DOHH2 (cell line): ENCODE measurements at regions not wholly inside any gene's neighbourhood (a gene's known extent, or its start where the extent isn't known, plus 50 kb on each side); places are given as distances from the start of the nearest gene placed in this dataset.

Experiments used
- H3F3A ChIP-seq: fragments of 200-600 bp; sonication (generic), shearing (Covaris generic); 2 replicates; pipeline ENCODE4 v1.6.0; 2016; ENCODE audit warnings: antibody characterized with exemption, mild to moderate bottlenecking; ENCODE audit not compliant: control insufficient read depth, insufficient read depth
- H3K27ac ChIP-seq: fragments of 200-600 bp; sonication (generic); 2 replicates; pipeline ENCODE4 v1.5.1; 2014; ENCODE audit warnings: low read depth, mild to moderate bottlenecking, low read length, moderate library complexity
- H3K27me3 ChIP-seq: fragments of 200-600 bp; sonication (generic); 2 replicates; pipeline ENCODE4 v1.6.1; 2014; ENCODE audit warnings: mild to moderate bottlenecking, low read length, mixed read lengths; ENCODE audit not compliant: control insufficient read depth
- H3K36me3 ChIP-seq: fragments of 200-600 bp; sonication (generic); 2 replicates; pipeline ENCODE4 v1.6.1; 2014; ENCODE audit warnings: mild to moderate bottlenecking, low read length, moderate library complexity, mixed read lengths; ENCODE audit not compliant: control insufficient read depth
- H3K4me1 ChIP-seq: fragments of 200-600 bp; sonication (generic); 2 replicates; pipeline ENCODE4 v1.6.1; 2014; ENCODE audit warnings: mild to moderate bottlenecking, low read length, mixed read lengths; ENCODE audit not compliant: control insufficient read depth
- H3K4me2 ChIP-seq: fragments of 200-600 bp; sonication (generic); 2 replicates; pipeline ENCODE4 v1.6.0; 2014; ENCODE audit warnings: mild to moderate bottlenecking, low read length, moderate library complexity
- H3K4me3 ChIP-seq: fragments of 200-600 bp; sonication (generic); 2 replicates; pipeline ENCODE4 v1.5.1; 2014; ENCODE audit warnings: mild to moderate bottlenecking, low read length, mixed read lengths
- H3K79me2 ChIP-seq: fragments of 200-600 bp; sonication (generic); 2 replicates; pipeline ENCODE4 v1.6.1; 2014; ENCODE audit warnings: mild to moderate bottlenecking, low read length, mixed read lengths; ENCODE audit not compliant: control insufficient read depth
- H3K9me2 ChIP-seq: fragments of 200-600 bp; sonication (generic); replicated peaks from 2 replicates; pipeline ENCODE4 v1.6.1; 2014; ENCODE audit warnings: mild to moderate bottlenecking, low read length, mixed read lengths; ENCODE audit not compliant: control insufficient read depth
- H3K9me3 ChIP-seq: fragments of 200-600 bp; sonication (generic); 2 replicates; pipeline ENCODE4 v1.6.1; 2014; ENCODE audit warnings: antibody characterized with exemption, low read length, mixed read lengths; ENCODE audit not compliant: control insufficient read depth, insufficient read depth
- H4K20me1 ChIP-seq: fragments of 200-600 bp; sonication (generic); 2 replicates; pipeline ENCODE4 v1.6.0; 2014; ENCODE audit warnings: low read depth, mild to moderate bottlenecking, antibody characterized with exemption, low read length, moderate library complexity; ENCODE audit not compliant: control insufficient read depth, insufficient read depth
- CTCF ChIP-seq: fragments of 200-600 bp; sonication (generic); IDR thresholded peaks from one replicate; pipeline ENCODE4 v1.5.1; 2014; ENCODE audit warnings: antibody characterized with exemption, mild to moderate bottlenecking, low read depth, low read length; ENCODE audit not compliant: poor library complexity, severe bottlenecking
- EZH2phosphoT487 ChIP-seq: fragments of 200-600 bp; sonication (generic); IDR thresholded peaks from 2 replicates; pipeline ENCODE4 v1.6.1; 2017; ENCODE audit warnings: borderline replicate concordance, mild to moderate bottlenecking, antibody characterized with exemption, low read length, moderate library complexity, mixed read lengths

GRCh38 chr15:77709135-77709886 lies 76.6 kb upstream of the LINGO1 start:
- H3K4me2 ChIP-seq: no peak overlapping the region
- H3K27ac ChIP-seq: no peak overlapping the region
- H3F3A ChIP-seq: no peaks in the 10 kb centered on the region
- no peaks in the 10 kb centered on the region for H4K20me1 ChIP-seq
- TF ChIP-seq EZH2phosphoT487: no peak
- no peak for TF ChIP-seq CTCF
- no peaks in the 10 kb centered on the region for H3K27me3 ChIP-seq
- H3K4me3 ChIP-seq: no peak overlapping the region
- H3K4me1 ChIP-seq: no peaks in the 10 kb centered on the region
- H3K36me3 ChIP-seq: no peaks in the 10 kb centered on the region
- H3K9me2 ChIP-seq: no peaks in the 10 kb centered on the region
- H3K9me3 ChIP-seq: no peaks in the 10 kb centered on the region
- H3K79me2 ChIP-seq: no peaks in the 10 kb centered on the region

GRCh38 chr15:77706482-77707244 lies 74.0 kb upstream of the LINGO1 start:
- H4K20me1 ChIP-seq: no peaks in the 10 kb centered on the region
- no peaks in the 10 kb centered on the region for H3K9me3 ChIP-seq
- TF ChIP-seq CTCF: no peak
- H3K4me3 ChIP-seq: no peak overlapping the region
- no peaks in the 10 kb centered on the region for H3K36me3 ChIP-seq
- H3K4me1 ChIP-seq: no peaks in the 10 kb centered on the region
- no peak overlapping the region for H3K4me2 ChIP-seq
- H3K79me2 ChIP-seq: no peaks in the 10 kb centered on the region
- H3F3A ChIP-seq: no peaks in the 10 kb centered on the region
- H3K9me2 ChIP-seq: no peaks in the 10 kb centered on the region
- H3K27me3 ChIP-seq: no peaks in the 10 kb centered on the region
- H3K27ac ChIP-seq: no peak overlapping the region

GRCh38 chr15:77702211-77702957 lies 69.7 kb upstream of the LINGO1 start:
- TF ChIP-seq EZH2phosphoT487: no peak
- TF ChIP-seq CTCF: no peak
- Histone ChIP-seq H4K20me1 (no peaks in the 10 kb centered on the region), H3K9me2 (no peaks in the 10 kb centered on the region), H3K27me3 (no peaks in the 10 kb centered on the region), H3K4me1 (no peaks in the 10 kb centered on the region), H3K36me3 (no peaks in the 10 kb centered on the region), H3K4me2 (no peak overlapping the region), H3F3A (no peaks in the 10 kb centered on the region), H3K27ac (no peak overlapping the region), H3K9me3 (peaks cover 5% of the 10 kb centered on the region; the same call in 1 of the 2 replicates), H3K4me3 (no peak overlapping the region), H3K79me2 (no peaks in the 10 kb centered on the region)
